ENCODE measurements at regions not wholly inside any gene's neighbourhood (a gene's known extent, or its start where the extent isn't known, plus 50 kb on each side); places are given as distances from the start of the nearest gene placed in this dataset.

- POLR2A ChIA-PET: no interaction called here
- in situ Hi-C loops (cut with MboI) (no loop called here), intact Hi-C loops (cut with micrococcal nuclease; ENCODE audit: unreplicated experiment) (no loop called here)
- ATAC-seq (no peak), FAIRE-seq (no peak), DNase-seq (ENCODE audit: low read depth, low spot score) (no peak)
- H3K36me3 ChIP-seq (ENCODE audit: control insufficient read depth in 2 of 2, insufficient read depth in 2 of 2, low read length in 1 of 2): no peaks in the 10 kb centered on the region
- no peaks in the 10 kb centered on the region for H3K79me2 ChIP-seq (ENCODE audit: control insufficient read depth, insufficient read depth, low read length)
- H3K9ac ChIP-seq (ENCODE audit: control insufficient read depth, insufficient read depth, low read length): no peak overlapping the region
- H3K27me3 ChIP-seq (replicated peaks in 1 of 2; ENCODE audit: control insufficient read depth in 2 of 2, insufficient read depth in 2 of 2, low read length in 1 of 2): no peaks in the 10 kb centered on the region
- RAD21 ChIA-PET (ENCODE audit: unreplicated experiment): no interaction called here
- H3K27ac ChIP-seq (ENCODE audit: control insufficient read depth, insufficient read depth): no peak overlapping the region
- H3K4me2 ChIP-seq (ENCODE audit: control insufficient read depth, insufficient read depth): no peak overlapping the region
- SMC1A ChIA-PET (ENCODE audit: uncharacterized antibody, unreplicated experiment): no interaction called here
- CTCF ChIA-PET: no interaction called here
- 0% methylated on average over 2 of the region's 2 CpGs for WGBS (ENCODE audit: insufficient coverage, insufficient replicate concordance, low lambda C conversion rate, missing lambda C conversion rate)
- TF ChIP-seq KLF5 (IDR thresholded peaks at IDR 0.05; ENCODE audit: partially characterized antibody) (no peak), ZBTB4 (CRISPR knock-in tag; IDR thresholded peaks at IDR 0.05) (no peak), EZH2 (IDR thresholded peaks at IDR 0.05; ENCODE audit: borderline replicate concordance, control insufficient read depth, low read depth, low read length) (no peak), RUNX3 (IDR thresholded peaks at IDR 0.05; ENCODE audit: low read length) (no peak), SREBF2 (IDR thresholded peaks at IDR 0.05; ENCODE audit: low read length) (no peak), CHD2 (IDR thresholded peaks at IDR 0.05; ENCODE audit: borderline replicate concordance, low read depth, low read length) (no peak), NFXL1 (IDR thresholded peaks at IDR 0.05; ENCODE audit: borderline replicate concordance) (no peak), MXI1 (IDR thresholded peaks at IDR 0.05; ENCODE audit: low read depth, low read length) (no peak), YBX1 (IDR thresholded peaks at IDR 0.05) (no peak), MEF2B (IDR thresholded peaks at IDR 0.05; ENCODE audit: partially characterized antibody, poor library complexity, severe bottlenecking) (no peak), PML (IDR thresholded peaks at IDR 0.05; ENCODE audit: low read length) (no peak), E2F8 (IDR thresholded peaks at IDR 0.05; ENCODE audit: low read depth, partially characterized antibody) (no peak), ATF3 (IDR thresholded peaks at IDR 0.05; ENCODE audit: borderline replicate concordance, extremely low read depth, low read depth, low read length) (no peak), CBX3 (IDR thresholded peaks at IDR 0.05; ENCODE audit: borderline replicate concordance, low read depth) (no peak), RB1 (IDR thresholded peaks at IDR 0.05; ENCODE audit: borderline replicate concordance) (no peak), MYB (IDR thresholded peaks at IDR 0.05; ENCODE audit: borderline replicate concordance, low read depth, low read length) (no peak), RCOR1 (conservative IDR thresholded peaks at IDR 0.05; ENCODE audit: low read depth, low read length) (no peak), PAX8 (IDR thresholded peaks at IDR 0.05) (no peak), CBX5 (IDR thresholded peaks at IDR 0.05; ENCODE audit: low read depth) (no peak)
- no TSS peak for BruUV-seq (replicated peaks)
- no peak overlapping the region for H2AFZ ChIP-seq (ENCODE audit: control insufficient read depth, low read depth, low read length)
- no peak overlapping the region for H3K4me3 ChIP-seq
- no peaks in the 10 kb centered on the region for H3K4me1 ChIP-seq (ENCODE audit: control insufficient read depth, insufficient read depth, low read length)
- no peaks in the 10 kb centered on the region for H3K9me3 ChIP-seq (replicated peaks; ENCODE audit: control insufficient read depth, insufficient read depth, low read length)
- H4K20me1 ChIP-seq (ENCODE audit: control insufficient read depth, insufficient read depth): no peaks in the 10 kb centered on the region
Measured at GRCh38 chr4:82276332-82276640, 97.5 kb downstream of the HNRNPD start.

Data from GM12878 (cell line).